Heart left ventricle (tissue), 16 donors: ENCODE measurements at regions not wholly inside any gene's neighbourhood (a gene's known extent, or its start where the extent isn't known, plus 50 kb on each side); places are given as distances from the start of the nearest gene placed in this dataset.

ENCODE experiments used
- ATAC-seq, 4 donors: fragments of 200-7000 bp; cut with Tn5 transposase; one replicate each; pipeline ENCODE4 v1.9.1; 2020 to 2022; ENCODE audit warnings: moderate library complexity in 4 of 4, mild to moderate bottlenecking in 3 of 4, moderate number of reproducible peaks in 1 of 4
- DNase-seq, 5 donors: peaks; one replicate each; pipeline ENCODE4 v3.0.0-alpha.2; 2020
- H3K27ac ChIP-seq, 12 donors: fragments of 200-600 bp; sonication (generic) in 4 of 12; one replicate each; pipeline versions ENCODE4 v1.5.0 to v1.8.0; 2016 to 2022; ENCODE audit warnings: mild to moderate bottlenecking in 2 of 12
- H3K27me3 ChIP-seq, 9 donors: fragments of 200-600 bp; sonication (generic) in 2 of 9; one replicate each; pipeline versions ENCODE4 v1.5.1 to v1.8.0; 2016 to 2022; ENCODE audit warnings: mild to moderate bottlenecking in 3 of 9
- H3K36me3 ChIP-seq, 9 donors: fragments of 200-600 bp; sonication (generic) in 2 of 9; one replicate each; pipeline versions ENCODE4 v1.5.0 to v1.8.0; 2018 to 2022; ENCODE audit warnings: mild to moderate bottlenecking in 2 of 9
- H3K4me1 ChIP-seq, 12 donors: fragments of 200-600 bp; sonication (generic) in 4 of 12; one replicate each; pipeline versions ENCODE4 v1.5.0 to v1.8.0; 2016 to 2022; ENCODE audit warnings: mild to moderate bottlenecking in 3 of 12
- H3K4me3 ChIP-seq, 12 donors: fragments of 200-600 bp; sonication (generic) in 4 of 12; one replicate each; pipeline versions ENCODE4 v1.5.0 to v1.8.0; 2017 to 2022; ENCODE audit warnings: mild to moderate bottlenecking in 9 of 12, moderate library complexity in 4 of 12
- H3K9me3 ChIP-seq, 12 donors: fragments of 200-600 bp; sonication (generic) in 4 of 12; one replicate each; pipeline versions ENCODE4 v1.5.0 to v1.8.0; 2016 to 2022; ENCODE audit warnings: mild to moderate bottlenecking in 1 of 12
- CTCF ChIP-seq, 12 donors: fragments of 200-600 bp; sonication (generic) in 4 of 12; IDR thresholded peaks; one replicate each; pipeline versions ENCODE4 v1.5.0 to v1.8.0; 2018 to 2022; ENCODE audit warnings: antibody characterized with exemption in 12 of 12, mild to moderate bottlenecking in 5 of 12
- POLR2A ChIP-seq, 2 donors: fragments of 450-650 bp; IDR thresholded peaks; one replicate each; pipeline ENCODE4 v1.6.1; 2017; ENCODE audit warnings: antibody characterized with exemption in 2 of 2, mild to moderate bottlenecking in 2 of 2, moderate library complexity in 2 of 2
- WGBS, 4 donors: extraction: QIAGEN DNeasy Blood & Tissue Kit in 2 of 4; methylation state at CpG; one replicate each; pipeline versions ENCODE4 v1.1.5 to v1.1.7; 2013 to 2018; 5-methylcytosine and 5-hydroxymethylcytosine counted together
- intact Hi-C, 10 donors: fragments of 100-400 bp; cut with DNase I; formaldehyde crosslinking; loops; one replicate each; pipeline versions ENCODE4 v1.11.1 to v1.14.2; 2022
- donor health status: ischemic (EF 13 %, LVEDD 7.1; RV severe dilation, severe dysfunction).
- donor health status: healthy with polysubstance abuse.
- donor health status: DM: no; HTN: yes; CAD: no.
- donor health status: DM: no; HTN: no; CAD: no.
- donor health status: ischemic (EF 25% LVEDD 6.9; RV normal size, moderate dysfunction).
- donor health status: ischemic (EF 25% LVEDD 5.7; RV mildly dilated, moderate dysfunction).
- donor health status: healthy.
- donor health status: DM: yes; HTN: yes; CAD: no.
- donor health status: ischemic (EF 35%, LVEDD 5.7; RV mildly dilated, moderate dysfunction).
- donor health status: nonischemic (EF 11% LVEDD 7.7; RV severe dilation, severe dysfunction).
- donor health status: DM: yes; HTN: yes; CAD: no.
- donor health status: PGD.
- donor health status: ischemic (EF 29% LVEDD 5.4; RV normal size, mild dysfunction).
- donor health status: nonischemic (EF 23%, LVEDD 6.1; RV moderate dilation, normal function).

- H3K4me3 ChIP-seq = no peak overlapping the region
- peaks cover 0 to 7% (median 0%) of the 10 kb centered on the region in 12 donors for H3K4me1 ChIP-seq
- TF ChIP-seq POLR2A (IDR thresholded peaks at IDR 0.05) (no peak), CTCF (IDR thresholded peaks at IDR 0.05) (no peak)
- ATAC-seq = peak in 3 of 4 donors; percentile 33 to 59 (median 41)
- H3K27ac ChIP-seq = peak overlapping the region in 3 of 12 donors; percentile 5 to 47 (median 27)
- H3K9me3 ChIP-seq = no peaks in the 10 kb centered on the region
- WGBS, 4 donors = 40 to 52% (median 48%) methylated on average over 2 to 4 of the region's 4 CpGs
- intact Hi-C loops = no loop called here
- no peak for DNase-seq
- H3K36me3 ChIP-seq = no peaks in the 10 kb centered on the region
- no peaks in the 10 kb centered on the region for H3K27me3 ChIP-seq
Observed at GRCh38 chr2:60283626-60284025, 269.8 kb downstream of the BCL11A start.

- DNase-seq (peak in 2 of 5 donors; percentile 39 to 47), ATAC-seq (peak; percentile 68 to 94 (median 81))
- intact Hi-C loops = no loop called here
- no peaks in the 10 kb centered on the region for H3K36me3 ChIP-seq
- no peak for TF ChIP-seq CTCF (IDR thresholded peaks at IDR 0.05)
- no peak for TF ChIP-seq POLR2A (IDR thresholded peaks at IDR 0.05)
- H3K9me3 ChIP-seq = no peaks in the 10 kb centered on the region
- peaks cover 0 to 7% (median 0%) of the 10 kb centered on the region in 12 donors for H3K4me1 ChIP-seq
- peak overlapping the region in 4 of 12 donors; percentile 5 to 47 (median 16) for H3K27ac ChIP-seq
- no peaks in the 10 kb centered on the region for H3K27me3 ChIP-seq
- H3K4me3 ChIP-seq = no peak overlapping the region
Observed at GRCh38 chr2:60282886-60283285, 270.6 kb downstream of the BCL11A start.

- Histone ChIP-seq H3K36me3 (no peaks in the 10 kb centered on the region), H3K27me3 (no peaks in the 10 kb centered on the region), H3K4me3 (no peak overlapping the region), H3K27ac (no peak overlapping the region), H3K4me1 (peaks cover 0 to 7% (median 0%) of the 10 kb centered on the region in 12 donors), H3K9me3 (no peaks in the 10 kb centered on the region)
- intact Hi-C loops = no loop called here
- 70 to 85% (median 83%) methylated on average over 5 of the region's 5 CpGs for WGBS, 4 donors
- no peak for TF ChIP-seq CTCF (IDR thresholded peaks at IDR 0.05)
- no peak for TF ChIP-seq POLR2A (IDR thresholded peaks at IDR 0.05)
- ATAC-seq (no peak), DNase-seq (no peak)
Observed at GRCh38 chr2:60281730-60282129, 271.7 kb downstream of the BCL11A start.

- intact Hi-C loops = no loop called here
- Histone ChIP-seq H3K4me1 (peaks cover 0 to 7% (median 0%) of the 10 kb centered on the region in 12 donors), H3K27ac (no peak overlapping the region), H3K4me3 (no peak overlapping the region), H3K27me3 (no peaks in the 10 kb centered on the region), H3K36me3 (no peaks in the 10 kb centered on the region), H3K9me3 (peaks cover 0 to 4% (median 0%) of the 10 kb centered on the region in 12 donors)
- WGBS, 4 donors = 87 to 93% (median 91%) methylated on average over 3 of the region's 3 CpGs
- DNase-seq (no peak), ATAC-seq (no peak)
- TF ChIP-seq POLR2A (IDR thresholded peaks at IDR 0.05) (no peak), CTCF (IDR thresholded peaks at IDR 0.05) (no peak)
Observed at GRCh38 chr2:60280238-60280637, 273.2 kb downstream of the BCL11A start.
